ENCODE measurements at regions not wholly inside any gene's neighbourhood (a gene's known extent, or its start where the extent isn't known, plus 50 kb on each side); places are given as distances from the start of the nearest gene placed in this dataset.

- RAD21 ChIA-PET (ENCODE audit: low non-redundant PET in 1 of 2, low total read pairs in 2 of 2, uncharacterized antibody in 2 of 2, unreplicated experiment in 2 of 2), result no interaction called here
- CTCF ChIA-PET, result no interaction called here
Measured at GRCh38 chrX:65600106-65600505, 65.5 kb upstream of the LAS1L start.

More at GRCh38 chrX:65600106-65600505, 65.5 kb upstream of the LAS1L start:
- ATAC-seq, result no peak
- DNase-seq (ENCODE audit: low read depth, low spot score), result no peak
- no peak overlapping the region for H3K4me3 ChIP-seq (replicated peaks in 1 of 2; ENCODE audit: low read depth in 1 of 2, low read length in 2 of 2)
- TF ChIP-seq ZBTB33 (IDR thresholded peaks at IDR 0.05; ENCODE audit: extremely low read depth, insufficient replicate concordance, low read length) (no peak), RAD21 (IDR thresholded peaks at IDR 0.05; ENCODE audit: low read depth) (no peak), REST (IDR thresholded peaks at IDR 0.05; ENCODE audit: low read depth) (no peak), SRF (IDR thresholded peaks at IDR 0.05; ENCODE audit: low read depth) (no peak), ATF3 (IDR thresholded peaks at IDR 0.05) (no peak), SP1 (IDR thresholded peaks at IDR 0.05; ENCODE audit: low read depth) (no peak), JUND (IDR thresholded peaks at IDR 0.05) (no peak)
- intact Hi-C loops (cut with micrococcal nuclease), result no loop called here
- no peak overlapping the region for H3K4me2 ChIP-seq (ENCODE audit: low read length)
- BruUV-seq (replicated peaks), result no TSS peak
- no peak overlapping the region for H3K9ac ChIP-seq (ENCODE audit: low read length)
- H3K4me1 ChIP-seq (ENCODE audit: control insufficient read depth in 1 of 2, insufficient read depth in 2 of 2, low read length in 2 of 2), result peaks cover 5 to 11% of the 10 kb centered on the region in 2 experiments; a peak in 3 of 4 replicates
- POLR2A ChIA-PET, result no interaction called here
- H4K20me1 ChIP-seq (ENCODE audit: insufficient read depth), result no peaks in the 10 kb centered on the region
- H3K79me2 ChIP-seq (ENCODE audit: insufficient read depth, low read length), result no peaks in the 10 kb centered on the region
- H3K36me3 ChIP-seq (ENCODE audit: control insufficient read depth in 1 of 2, insufficient read depth in 2 of 2, low read length in 2 of 2), result no peaks in the 10 kb centered on the region
- no peaks in the 10 kb centered on the region for H3K9me3 ChIP-seq (ENCODE audit: control insufficient read depth in 1 of 2, insufficient read depth in 1 of 2, low read depth in 1 of 2, low read length in 2 of 2)
- no peak overlapping the region for H2AFZ ChIP-seq (ENCODE audit: low read depth, low read length, poor library complexity, severe bottlenecking)
- H3K27me3 ChIP-seq (ENCODE audit: insufficient read depth, low read length), result no peaks in the 10 kb centered on the region
- no peak overlapping the region for H3K27ac ChIP-seq (ENCODE audit: low read depth, low read length)
- no peaks in the 10 kb centered on the region for H3K9me2 ChIP-seq (ENCODE audit: insufficient read depth)
